Neural progenitor cell (in vitro differentiated cells): ENCODE measurements at regions not wholly inside any gene's neighbourhood (a gene's known extent, or its start where the extent isn't known, plus 50 kb on each side); places are given as distances from the start of the nearest gene placed in this dataset.

Experiments
- DNase-seq: peaks from one replicate; pipeline ENCODE4 v3.0.0-alpha.2; 2016; ENCODE audit warnings: low spot score
- H2AFZ ChIP-seq: fragments of 200-600 bp; sonication (generic); replicated peaks from 2 replicates; pipeline ENCODE4 v1.6.1; 2016; ENCODE audit warnings: antibody characterized with exemption
- H3F3A ChIP-seq: fragments of 200-600 bp; sonication (generic); 2 replicates; pipeline ENCODE4 v1.6.1; 2016; ENCODE audit warnings: antibody characterized with exemption, low read depth
- H3K27ac ChIP-seq: fragments of 200-600 bp; sonication (generic); 2 replicates; pipeline ENCODE4 v1.5.1; 2016; ENCODE audit warnings: mild to moderate bottlenecking
- H3K27me3 ChIP-seq: fragments of 200-600 bp; sonication (generic); 2 replicates; pipeline ENCODE4 v1.6.1; 2016; ENCODE audit warnings: mild to moderate bottlenecking, moderate library complexity
- H3K36me3 ChIP-seq: fragments of 200-600 bp; sonication (generic); 2 replicates; pipeline ENCODE4 v1.5.1; 2016
- H3K4me1 ChIP-seq: fragments of 200-600 bp; sonication (generic); 2 replicates; pipeline ENCODE4 v1.6.1; 2016; ENCODE audit warnings: mixed run types
- H3K4me2 ChIP-seq: fragments of 200-600 bp; sonication (generic); 2 replicates; pipeline ENCODE4 v1.6.1; 2016
- H3K4me3 ChIP-seq: fragments of 200-600 bp; sonication (generic); 2 replicates; pipeline ENCODE4 v1.5.1; 2016
- H3K79me2 ChIP-seq: fragments of 200-600 bp; sonication (generic); 2 replicates; pipeline ENCODE4 v1.6.1; 2016; ENCODE audit warnings: low read depth
- H3K9ac ChIP-seq: fragments of 200-600 bp; sonication (generic); 2 replicates; pipeline ENCODE4 v1.6.1; 2016
- H3K9me3 ChIP-seq: fragments of 200-600 bp; sonication (generic); 2 replicates; pipeline ENCODE4 v1.5.1; 2016; ENCODE audit warnings: low read depth
- H4K20me1 ChIP-seq: fragments of 200-600 bp; sonication (generic); 2 replicates; pipeline ENCODE4 v1.6.1; 2016; ENCODE audit warnings: low read depth
- H3K27ac Mint-ChIP-seq: 3 replicates; pipeline ENCODE4 v1.8.0; 2021; ENCODE audit warnings: mixed read lengths
- H3K27me3 Mint-ChIP-seq: 2 replicates; pipeline ENCODE4 v1.8.0; 2022; ENCODE audit warnings: low read depth, mild to moderate bottlenecking, inconsistent platforms, moderate library complexity, mixed read lengths; ENCODE audit not compliant: insufficient read depth
- H3K36me3 Mint-ChIP-seq: 3 replicates; pipeline ENCODE4 v1.8.0; 2021; ENCODE audit warnings: mixed read lengths
- H3K4me1 Mint-ChIP-seq: 3 replicates; pipeline ENCODE4 v1.8.0; 2021; ENCODE audit warnings: mixed read lengths
- H3K4me3 Mint-ChIP-seq: 3 replicates; pipeline ENCODE4 v1.8.0; 2021; ENCODE audit warnings: mild to moderate bottlenecking, moderate library complexity, mixed read lengths
- H3K9me3 Mint-ChIP-seq: 3 replicates; pipeline ENCODE4 v1.8.0; 2020; ENCODE audit warnings: mixed read lengths
- EZH2 ChIP-seq: fragments of 200-600 bp; sonication (generic); IDR thresholded peaks from 2 replicates; pipeline ENCODE4 v1.6.1; 2017; ENCODE audit warnings: antibody characterized with exemption, mild to moderate bottlenecking, moderate library complexity
- EZH2phosphoT487 ChIP-seq: fragments of 200-600 bp; sonication (generic); IDR thresholded peaks from 2 replicates; pipeline ENCODE4 v1.6.1; 2017; ENCODE audit warnings: antibody characterized with exemption
- TF ChIP-seq, protein P1 (sequence below): fragments of 200-600 bp; sonication (generic); IDR thresholded peaks from 2 replicates; pipeline ENCODE4 v1.5.1; 2017; ENCODE audit warnings: antibody characterized with exemption, mild to moderate bottlenecking

DNA sequence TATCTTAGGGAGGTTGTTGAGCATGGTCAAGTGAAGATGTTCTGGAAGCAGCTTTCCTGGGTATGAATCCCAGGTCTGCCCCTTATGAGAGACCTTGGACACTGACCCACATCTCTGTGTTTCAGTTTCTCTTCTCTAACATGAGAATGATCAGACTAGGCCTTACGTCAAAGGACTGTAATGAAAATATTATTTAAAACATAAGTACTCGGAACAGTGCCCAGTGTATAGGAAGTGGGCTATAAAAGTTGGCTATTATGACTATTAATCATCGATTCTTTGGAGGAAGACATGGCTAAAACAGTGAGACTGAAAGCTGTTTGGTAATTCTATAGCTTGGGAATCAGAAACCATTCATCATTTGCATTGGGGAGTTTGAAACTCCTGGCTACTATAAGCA lies 65.3 kb upstream of the MYO10 start:
- H3K4me3 ChIP-seq, result no peak overlapping the region

DNA sequence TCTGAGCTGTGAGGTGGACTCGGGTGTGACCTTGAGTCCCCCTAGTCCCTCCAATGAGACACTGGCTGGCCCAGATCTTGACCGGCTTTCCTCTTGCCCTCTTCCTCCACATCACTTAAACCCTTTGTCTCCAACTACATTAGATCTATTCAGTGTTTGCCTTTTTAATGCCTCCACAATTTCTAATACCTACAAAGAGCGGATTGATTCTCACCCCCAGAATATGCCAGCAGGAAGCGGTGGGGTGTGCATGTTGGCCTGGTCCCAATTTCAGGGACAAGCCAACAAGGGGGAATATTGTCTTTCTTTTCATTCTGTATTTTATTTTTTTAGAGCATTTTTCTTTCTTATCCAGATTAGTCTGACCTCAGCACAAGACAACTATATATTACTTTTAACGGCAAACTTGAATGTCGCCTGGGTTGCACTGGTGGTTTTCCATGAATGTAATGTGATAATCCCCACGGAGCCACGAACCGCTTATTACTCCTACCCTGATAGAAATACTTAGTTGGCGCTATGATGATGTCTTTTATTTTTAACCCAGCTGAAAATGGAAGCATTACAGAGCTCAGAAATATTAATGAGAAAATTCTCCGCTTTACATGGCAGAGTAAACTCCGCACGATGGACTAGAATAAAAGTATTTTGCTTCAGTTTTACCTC lies 68.5 kb upstream of the MYO10 start:
- Mint-ChIP-seq H3K4me1 (peaks cover 14% of the 10 kb centered on the region), H3K36me3 (no peaks in the 10 kb centered on the region), H3K4me3 (no peak overlapping the region), H3K9me3 (no peaks in the 10 kb centered on the region), H3K27me3 (peaks cover 2% of the 10 kb centered on the region), H3K27ac (peak overlapping the region; percentile 44)
- Histone ChIP-seq H3K27me3 (no peaks in the 10 kb centered on the region), H3F3A (peaks cover 5% of the 10 kb centered on the region), H3K9me3 (no peaks in the 10 kb centered on the region), H3K27ac (no peak overlapping the region), H3K4me1 (peaks cover 12% of the 10 kb centered on the region), H3K36me3 (no peaks in the 10 kb centered on the region), H3K79me2 (no peaks in the 10 kb centered on the region), H3K4me3 (no peak overlapping the region), H3K9ac (no peak overlapping the region), H4K20me1 (no peaks in the 10 kb centered on the region), H3K4me2 (peak overlapping the region; percentile 36), H2AFZ (no peak overlapping the region)
- TF ChIP-seq, protein P1, sequence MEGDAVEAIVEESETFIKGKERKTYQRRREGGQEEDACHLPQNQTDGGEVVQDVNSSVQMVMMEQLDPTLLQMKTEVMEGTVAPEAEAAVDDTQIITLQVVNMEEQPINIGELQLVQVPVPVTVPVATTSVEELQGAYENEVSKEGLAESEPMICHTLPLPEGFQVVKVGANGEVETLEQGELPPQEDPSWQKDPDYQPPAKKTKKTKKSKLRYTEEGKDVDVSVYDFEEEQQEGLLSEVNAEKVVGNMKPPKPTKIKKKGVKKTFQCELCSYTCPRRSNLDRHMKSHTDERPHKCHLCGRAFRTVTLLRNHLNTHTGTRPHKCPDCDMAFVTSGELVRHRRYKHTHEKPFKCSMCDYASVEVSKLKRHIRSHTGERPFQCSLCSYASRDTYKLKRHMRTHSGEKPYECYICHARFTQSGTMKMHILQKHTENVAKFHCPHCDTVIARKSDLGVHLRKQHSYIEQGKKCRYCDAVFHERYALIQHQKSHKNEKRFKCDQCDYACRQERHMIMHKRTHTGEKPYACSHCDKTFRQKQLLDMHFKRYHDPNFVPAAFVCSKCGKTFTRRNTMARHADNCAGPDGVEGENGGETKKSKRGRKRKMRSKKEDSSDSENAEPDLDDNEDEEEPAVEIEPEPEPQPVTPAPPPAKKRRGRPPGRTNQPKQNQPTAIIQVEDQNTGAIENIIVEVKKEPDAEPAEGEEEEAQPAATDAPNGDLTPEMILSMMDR, result no peak
- TF ChIP-seq EZH2phosphoT487, result no peak
- TF ChIP-seq EZH2, result no peak
- DNase-seq, result no peak

More for the DNA sequence above, 65.3 kb upstream of the MYO10 start:
- Mint-ChIP-seq H3K9me3 (no peaks in the 10 kb centered on the region), H3K27me3 (peaks cover 4% of the 10 kb centered on the region), H3K36me3 (no peaks in the 10 kb centered on the region), H3K4me3 (no peak overlapping the region), H3K27ac (no peak overlapping the region), H3K4me1 (peaks cover 14% of the 10 kb centered on the region)
- H3K27me3 ChIP-seq, result no peaks in the 10 kb centered on the region
- H3K4me1 ChIP-seq, result peaks cover 12% of the 10 kb centered on the region
- H3K4me2 ChIP-seq, result no peak overlapping the region
- H3K9me3 ChIP-seq, result no peaks in the 10 kb centered on the region
- no peak overlapping the region for H3K27ac ChIP-seq
- no peak overlapping the region for H2AFZ ChIP-seq
- no peaks in the 10 kb centered on the region for H3K79me2 ChIP-seq
- H3K36me3 ChIP-seq, result no peaks in the 10 kb centered on the region
- no peak for TF ChIP-seq EZH2
- H4K20me1 ChIP-seq, result no peaks in the 10 kb centered on the region
- peaks cover 5% of the 10 kb centered on the region for H3F3A ChIP-seq
- DNase-seq, result no peak
- no peak overlapping the region for H3K9ac ChIP-seq

DNA sequence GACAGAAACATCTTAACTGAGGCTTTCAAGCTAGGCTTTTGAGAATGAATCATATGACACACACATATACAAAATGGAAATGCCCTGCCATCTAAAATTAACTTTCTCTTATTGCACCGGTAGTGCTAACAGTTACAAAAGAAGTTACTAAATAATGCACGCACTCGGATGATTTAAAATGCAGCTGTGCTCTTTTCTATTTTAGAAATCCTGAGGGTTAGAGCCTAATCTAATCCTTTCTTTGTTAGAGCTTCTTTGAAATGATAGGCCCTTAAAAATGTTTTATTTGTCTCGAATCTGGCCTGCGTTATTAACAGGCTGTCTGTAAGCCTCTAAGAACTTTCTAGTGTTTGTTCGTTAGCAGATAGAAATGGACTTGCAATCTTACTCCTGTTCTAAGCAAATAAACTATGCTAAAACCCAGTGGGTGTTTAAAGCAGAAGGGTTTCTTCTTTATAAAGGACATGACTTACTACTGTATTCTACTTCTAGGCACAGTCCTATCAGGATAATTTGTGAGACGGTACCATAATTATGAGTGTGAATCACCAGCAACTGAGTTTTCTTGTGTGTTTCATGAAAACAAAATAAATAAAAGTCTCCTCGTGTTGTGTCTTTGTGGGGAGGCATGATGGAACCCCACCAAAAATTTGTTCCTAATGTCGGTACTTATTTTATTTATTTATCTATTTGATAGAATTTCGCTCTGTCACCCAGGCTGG lies 69.2 kb upstream of the MYO10 start:
- Histone ChIP-seq H3K27ac (peak overlapping the region; percentile 13), H3K4me3 (no peak overlapping the region), H2AFZ (no peak overlapping the region), H3K79me2 (no peaks in the 10 kb centered on the region), H4K20me1 (no peaks in the 10 kb centered on the region), H3K4me2 (peak overlapping the region; percentile 36), H3F3A (peaks cover 5% of the 10 kb centered on the region), H3K9ac (no peak overlapping the region), H3K36me3 (no peaks in the 10 kb centered on the region), H3K9me3 (no peaks in the 10 kb centered on the region), H3K4me1 (peaks cover 12% of the 10 kb centered on the region), H3K27me3 (no peaks in the 10 kb centered on the region)
- TF ChIP-seq EZH2phosphoT487 (no peak), EZH2 (no peak)
- TF ChIP-seq, protein P1, result no peak
- H3K27me3 Mint-ChIP-seq, result peaks cover 2% of the 10 kb centered on the region
- H3K36me3 Mint-ChIP-seq, result no peaks in the 10 kb centered on the region
- H3K4me1 Mint-ChIP-seq, result peaks cover 14% of the 10 kb centered on the region
- DNase-seq, result peak; percentile 34
- peak overlapping the region; percentile 48 for H3K27ac Mint-ChIP-seq
- H3K4me3 Mint-ChIP-seq, result no peak overlapping the region
- H3K9me3 Mint-ChIP-seq, result no peaks in the 10 kb centered on the region

- H3K27me3 Mint-ChIP-seq, result peaks cover 2% of the 10 kb centered on the region
- H3K4me1 Mint-ChIP-seq, result no peaks in the 10 kb centered on the region
- no peaks in the 10 kb centered on the region for H3K36me3 Mint-ChIP-seq
- Histone ChIP-seq H3K27me3 (no peaks in the 10 kb centered on the region), H3K27ac (no peak overlapping the region), H3K9me3 (no peaks in the 10 kb centered on the region), H3K79me2 (no peaks in the 10 kb centered on the region), H3K4me2 (no peak overlapping the region), H2AFZ (no peak overlapping the region), H4K20me1 (no peaks in the 10 kb centered on the region), H3F3A (no peaks in the 10 kb centered on the region), H3K4me1 (no peaks in the 10 kb centered on the region), H3K4me3 (no peak overlapping the region), H3K36me3 (no peaks in the 10 kb centered on the region), H3K9ac (no peak overlapping the region)
- H3K9me3 Mint-ChIP-seq, result no peaks in the 10 kb centered on the region
- TF ChIP-seq EZH2 (no peak), EZH2phosphoT487 (no peak)
- TF ChIP-seq, protein P1, result no peak
- H3K27ac Mint-ChIP-seq, result no peak overlapping the region
- no peak overlapping the region for H3K4me3 Mint-ChIP-seq
- no peak for DNase-seq
These were observed 76.2 kb upstream of the MYO10 start for GRCh38 chr5:17012289-17012688.
